Sigmoid colon (tissue), 6 donors: ENCODE measurements at regions not wholly inside any gene's neighbourhood (a gene's known extent, or its start where the extent isn't known, plus 50 kb on each side); places are given as distances from the start of the nearest gene placed in this dataset.
"Not testable (repeated sequence)": the region's sequence is repeated elsewhere in the genome, so short reads cannot be mapped to it uniquely, and the experiment has no call there.

Experiments
- DNase-seq: peaks from one replicate; pipeline ENCODE4 v3.0.0-alpha.2; 2019
- H3K27ac ChIP-seq, 4 donors: fragments of 200-600 bp; sonication (generic); one replicate each; pipeline ENCODE4 v1.5.1; 2016 to 2019; ENCODE audit warnings: mild to moderate bottlenecking in 1 of 4
- H3K27me3 ChIP-seq, 3 donors: fragments of 200-600 bp; sonication (generic); one replicate each; pipeline ENCODE4 v1.5.1; 2019; ENCODE audit warnings: mild to moderate bottlenecking in 1 of 3
- H3K36me3 ChIP-seq, 4 donors: fragments of 200-600 bp; sonication (generic); one replicate each; pipeline ENCODE4 v1.5.1; 2016 to 2019
- H3K4me1 ChIP-seq, 4 donors: fragments of 200-600 bp; sonication (generic); one replicate each; pipeline ENCODE4 v1.5.1; 2017 to 2019
- H3K4me3 ChIP-seq, 4 donors: fragments of 200-600 bp; sonication (generic); one replicate each; pipeline ENCODE4 v1.5.1; 2017 to 2019; ENCODE audit warnings: mild to moderate bottlenecking in 2 of 4, moderate library complexity in 1 of 4
- H3K9me3 ChIP-seq, 4 donors: fragments of 200-600 bp in 3 of 4; sonication (generic) in 3 of 4; one replicate each; pipeline versions ENCODE4 v1.5.1 to v1.6.1; 2013 to 2019
- CTCF ChIP-seq, 4 experiments: fragments of 450-650 bp in 3 of 4; fragments of 200-600 bp in 1 of 4; IDR thresholded peaks; one replicate each; pipeline ENCODE4 v1.5.1; 2016 to 2019; ENCODE audit warnings: antibody characterized with exemption in 4 of 4, mild to moderate bottlenecking in 3 of 4, moderate library complexity in 2 of 4
- EP300 ChIP-seq, 4 donors: sonication (generic); formaldehyde crosslinking; IDR thresholded peaks; one replicate each; pipeline ENCODE4 v1.6.1; 2017; ENCODE audit warnings: antibody characterized with exemption in 4 of 4
- POLR2A ChIP-seq, 2 donors: fragments of 450-650 bp; IDR thresholded peaks; one replicate each; pipeline ENCODE4 v1.6.1; 2016; ENCODE audit warnings: antibody characterized with exemption in 2 of 2, mild to moderate bottlenecking in 2 of 2, moderate library complexity in 2 of 2
- POLR2AphosphoS5 ChIP-seq, 4 donors: sonication (generic); formaldehyde crosslinking; IDR thresholded peaks; one replicate each; pipeline ENCODE4 v1.6.1; 2017; ENCODE audit warnings: antibody characterized with exemption in 4 of 4
- WGBS, 2 donors: extraction: QIAGEN DNeasy Blood & Tissue Kit; methylation state at CpG; one replicate each; pipeline ENCODE4 v1.1.7; 2013; 5-methylcytosine and 5-hydroxymethylcytosine counted together
- intact Hi-C: fragments of 100-400 bp; cut with DNase I; formaldehyde crosslinking; loops from one replicate; pipeline ENCODE4 v1.15.1; 2023
- donor health status: healthy with polysubstance abuse.
- donor health status: healthy.

- no peak overlapping the region for H3K4me3 ChIP-seq
Measured at GRCh38 chrX:139002319-139002718, 290.8 kb upstream of the FGF13 start.

GRCh38 chrX:138996268-138996667 is 284.8 kb upstream of the FGF13 start:
- WGBS, 2 donors = 82 to 86% methylated on average over 11 of the region's 11 CpGs
- H3K27me3 ChIP-seq = no peaks in the 10 kb centered on the region
- no peaks in the 10 kb centered on the region for H3K36me3 ChIP-seq
- no peaks in the 10 kb centered on the region for H3K9me3 ChIP-seq
- DNase-seq = no peak
- no peak overlapping the region for H3K4me3 ChIP-seq
- TF ChIP-seq EP300 (IDR thresholded peaks at IDR 0.05) (no peak), POLR2A (IDR thresholded peaks at IDR 0.05) (no peak), POLR2AphosphoS5 (IDR thresholded peaks at IDR 0.05) (no peak), CTCF (IDR thresholded peaks at IDR 0.05) (no peak)
- intact Hi-C loops = no loop called here
- H3K4me1 ChIP-seq = no peaks in the 10 kb centered on the region
- no peak overlapping the region for H3K27ac ChIP-seq

More at GRCh38 chrX:139002319-139002718, 290.8 kb upstream of the FGF13 start:
- intact Hi-C loops = no loop called here
- no peaks in the 10 kb centered on the region for H3K27me3 ChIP-seq
- no peaks in the 10 kb centered on the region for H3K4me1 ChIP-seq
- DNase-seq = no peak
- no peaks in the 10 kb centered on the region for H3K9me3 ChIP-seq
- H3K27ac ChIP-seq = no peak overlapping the region
- H3K36me3 ChIP-seq = no peaks in the 10 kb centered on the region
- 94 to 97% methylated on average over 3 of the region's 3 CpGs for WGBS, 2 donors
- TF ChIP-seq EP300 (IDR thresholded peaks at IDR 0.05) = no peak
- no peak for TF ChIP-seq POLR2AphosphoS5 (IDR thresholded peaks at IDR 0.05)
- TF ChIP-seq CTCF (IDR thresholded peaks at IDR 0.05) = no peak
- TF ChIP-seq POLR2A (IDR thresholded peaks at IDR 0.05) = no peak

GRCh38 chrX:138995458-138995857 is 283.9 kb upstream of the FGF13 start:
- Histone ChIP-seq H3K4me1 (no peaks in the 10 kb centered on the region), H3K4me3 (no peak overlapping the region), H3K9me3 (no peaks in the 10 kb centered on the region), H3K27ac (no peak overlapping the region), H3K27me3 (no peaks in the 10 kb centered on the region), H3K36me3 (no peaks in the 10 kb centered on the region)
- WGBS, 2 donors = 83 to 89% methylated on average over 2 of the region's 2 CpGs
- intact Hi-C loops = no loop called here
- TF ChIP-seq CTCF (IDR thresholded peaks at IDR 0.05) (no peak), POLR2AphosphoS5 (IDR thresholded peaks at IDR 0.05) (no peak), EP300 (IDR thresholded peaks at IDR 0.05) (no peak), POLR2A (IDR thresholded peaks at IDR 0.05) (no peak)
- no peak for DNase-seq

- intact Hi-C loops, H3K9me3 ChIP-seq, H3K27ac ChIP-seq, H3K4me1 ChIP-seq, DNase-seq, H3K36me3 ChIP-seq, H3K4me3 ChIP-seq, H3K27me3 ChIP-seq: not testable (repeated sequence)
- WGBS, 2 donors = 77 to 88% methylated on average over 8 of the region's 8 CpGs
Measured at GRCh38 chrX:138990425-138990824, 278.9 kb upstream of the FGF13 start.

- no peak for DNase-seq
- TF ChIP-seq POLR2AphosphoS5 (IDR thresholded peaks at IDR 0.05) (no peak), CTCF (IDR thresholded peaks at IDR 0.05) (no peak), POLR2A (IDR thresholded peaks at IDR 0.05) (no peak), EP300 (IDR thresholded peaks at IDR 0.05) (no peak)
- no peaks in the 10 kb centered on the region for H3K9me3 ChIP-seq
- H3K36me3 ChIP-seq = no peaks in the 10 kb centered on the region
- no peaks in the 10 kb centered on the region for H3K27me3 ChIP-seq
- H3K27ac ChIP-seq = no peak overlapping the region
- no peaks in the 10 kb centered on the region for H3K4me1 ChIP-seq
- H3K4me3 ChIP-seq = no peak overlapping the region
- 95 to 96% methylated on average over 1 of the region's 1 CpG for WGBS, 2 donors
- intact Hi-C loops = no loop called here
Measured at GRCh38 chrX:138986866-138987265, 275.3 kb upstream of the FGF13 start.
